Upper lobe of left lung (tissue), 4 donors: ENCODE measurements at regions not wholly inside any gene's neighbourhood (a gene's known extent, or its start where the extent isn't known, plus 50 kb on each side); places are given as distances from the start of the nearest gene placed in this dataset.

Source experiments
- CTCF ChIP-seq, 6 experiments: fragments of 450-650 bp in 4 of 6; fragments of 200-600 bp in 2 of 6; sonication (generic) in 2 of 6; IDR thresholded peaks; one replicate each; pipeline ENCODE4 v1.5.1; 2016 to 2019; ENCODE audit warnings: antibody characterized with exemption in 6 of 6
- EP300 ChIP-seq, 4 donors: sonication (generic); formaldehyde crosslinking; IDR thresholded peaks; one replicate each; pipeline ENCODE4 v1.5.1; 2017; ENCODE audit warnings: antibody characterized with exemption in 4 of 4, control low read depth in 2 of 4
- POLR2AphosphoS5 ChIP-seq, 2 donors: sonication (generic); formaldehyde crosslinking; IDR thresholded peaks; one replicate each; pipeline ENCODE4 v1.5.1; 2017; ENCODE audit warnings: antibody characterized with exemption in 2 of 2

- no peak for TF ChIP-seq EP300 (IDR thresholded peaks at IDR 0.05)
- no peak for TF ChIP-seq CTCF (IDR thresholded peaks at IDR 0.05)
- no peak for TF ChIP-seq POLR2AphosphoS5 (IDR thresholded peaks at IDR 0.05)
Measured at GRCh38 chr6:56377295-56377694, 129.9 kb upstream of the COL21A1 start.
